ENCODE measurements at regions not wholly inside any gene's neighbourhood (a gene's known extent, or its start where the extent isn't known, plus 50 kb on each side); places are given as distances from the start of the nearest gene placed in this dataset.

GRCh38 chr4:128635955-128636560, 173.4 kb upstream of the JADE1 start:
- no peak overlapping the region for H3K27ac ChIP-seq (ENCODE audit: control insufficient read depth, insufficient read depth, low read length)
- no peaks in the 10 kb centered on the region for H3K9me3 ChIP-seq (ENCODE audit: control insufficient read depth, low read depth, low read length)
- dilution Hi-C loops (cut with MboI; ENCODE audit: extremely low pct_ligation_motif_present, low sequenced_read_pairs): no loop called here
- TF ChIP-seq CTCF (optimal IDR thresholded peaks at IDR 0.05 in 1 of 3, IDR thresholded peaks at IDR 0.05 in 1 of 3, conservative IDR thresholded peaks at IDR 0.05 in 1 of 3; ENCODE audit: extremely low read depth in 1 of 3, insufficient read depth in 2 of 3, low read length in 3 of 3) (no peak), EZH2 (IDR thresholded peaks at IDR 0.05; ENCODE audit: low read length) (no peak)
- DNase-seq (ENCODE audit: low read depth, low spot score): no peak
- no peaks in the 10 kb centered on the region for H3K79me2 ChIP-seq (ENCODE audit: control insufficient read depth, insufficient read depth, low read length)
- H3K27me3 ChIP-seq (ENCODE audit: control insufficient read depth, extremely low read depth, insufficient read depth, low read length): no peaks in the 10 kb centered on the region
- no peaks in the 10 kb centered on the region for H3K9me1 ChIP-seq (ENCODE audit: control insufficient read depth, extremely low read depth, insufficient read depth, low read length)
- FAIRE-seq: no peak
- no peaks in the 10 kb centered on the region for H3K4me1 ChIP-seq (ENCODE audit: control insufficient read depth, extremely low read depth, insufficient read depth, low read length)
- H3K4me2 ChIP-seq (ENCODE audit: control insufficient read depth, extremely low read depth, insufficient read depth, low read depth, low read length): no peak overlapping the region
- no peaks in the 10 kb centered on the region for H4K20me1 ChIP-seq (ENCODE audit: control insufficient read depth, extremely low read depth, insufficient read depth, low read length)
- H3K4me3 ChIP-seq (ENCODE audit: control insufficient read depth in 2 of 3, extremely low read depth in 1 of 3, insufficient read depth in 2 of 3, low read depth in 1 of 3, low read length in 3 of 3): no peak overlapping the region
- no peak overlapping the region for H3K9ac ChIP-seq (ENCODE audit: control insufficient read depth, extremely low read depth, insufficient read depth, low read length)
- no peak overlapping the region for H2AFZ ChIP-seq (ENCODE audit: control insufficient read depth, low read length)
- H3K36me3 ChIP-seq (ENCODE audit: control insufficient read depth in 2 of 2, extremely low read depth in 1 of 2, insufficient read depth in 2 of 2, low read length in 2 of 2): no peaks in the 10 kb centered on the region

GRCh38 chr4:128635141-128635954, 174.2 kb upstream of the JADE1 start:
- Histone ChIP-seq H3K27me3 (ENCODE audit: control insufficient read depth, extremely low read depth, insufficient read depth, low read length) (no peaks in the 10 kb centered on the region), H3K9me3 (ENCODE audit: control insufficient read depth, low read depth, low read length) (no peaks in the 10 kb centered on the region), H3K27ac (ENCODE audit: control insufficient read depth, insufficient read depth, low read length) (no peak overlapping the region), H3K4me1 (ENCODE audit: control insufficient read depth, extremely low read depth, insufficient read depth, low read length) (no peaks in the 10 kb centered on the region), H3K9ac (ENCODE audit: control insufficient read depth, extremely low read depth, insufficient read depth, low read length) (no peak overlapping the region), H3K4me2 (ENCODE audit: control insufficient read depth, extremely low read depth, insufficient read depth, low read depth, low read length) (no peak overlapping the region), H2AFZ (ENCODE audit: control insufficient read depth, low read length) (no peak overlapping the region), H3K79me2 (ENCODE audit: control insufficient read depth, insufficient read depth, low read length) (no peaks in the 10 kb centered on the region), H4K20me1 (ENCODE audit: control insufficient read depth, extremely low read depth, insufficient read depth, low read length) (no peaks in the 10 kb centered on the region), H3K9me1 (ENCODE audit: control insufficient read depth, extremely low read depth, insufficient read depth, low read length) (no peaks in the 10 kb centered on the region), H3K4me3 (ENCODE audit: control insufficient read depth in 2 of 3, extremely low read depth in 1 of 3, insufficient read depth in 2 of 3, low read depth in 1 of 3, low read length in 3 of 3) (no peak overlapping the region), H3K36me3 (ENCODE audit: control insufficient read depth in 2 of 2, extremely low read depth in 1 of 2, insufficient read depth in 2 of 2, low read length in 2 of 2) (no peaks in the 10 kb centered on the region)
- TF ChIP-seq EZH2 (IDR thresholded peaks at IDR 0.05; ENCODE audit: low read length): no peak
- no peak for TF ChIP-seq CTCF (optimal IDR thresholded peaks at IDR 0.05 in 1 of 3, IDR thresholded peaks at IDR 0.05 in 1 of 3, conservative IDR thresholded peaks at IDR 0.05 in 1 of 3; ENCODE audit: extremely low read depth in 1 of 3, insufficient read depth in 2 of 3, low read length in 3 of 3)
- dilution Hi-C loops (cut with MboI; ENCODE audit: extremely low pct_ligation_motif_present, low sequenced_read_pairs): no loop called here
- DNase-seq (ENCODE audit: low read depth, low spot score): no peak
- FAIRE-seq: no peak

All from keratinocyte (primary cell).